A673 (cell line): ENCODE measurements at regions not wholly inside any gene's neighbourhood (a gene's known extent, or its start where the extent isn't known, plus 50 kb on each side); places are given as distances from the start of the nearest gene placed in this dataset.

ENCODE experiments used
- EZH2 ChIP-seq: fragments of 200-600 bp; sonication (generic); IDR thresholded peaks from 2 replicates; pipeline ENCODE4 v1.6.1; 2017; ENCODE audit warnings: borderline replicate concordance, low read depth, mild to moderate bottlenecking, mixed read lengths, antibody characterized with exemption, low read length; ENCODE audit not compliant: poor library complexity, severe bottlenecking
- TF ChIP-seq, protein P1 (sequence below): fragments of 300-800, 200-600 bp; sonication (generic); conservative IDR thresholded peaks from 2 replicates; pipeline ENCODE4 v1.5.1; 2017; ENCODE audit warnings: low read depth, mild to moderate bottlenecking, antibody characterized with exemption, low read length, moderate library complexity, mixed read lengths

DNA sequence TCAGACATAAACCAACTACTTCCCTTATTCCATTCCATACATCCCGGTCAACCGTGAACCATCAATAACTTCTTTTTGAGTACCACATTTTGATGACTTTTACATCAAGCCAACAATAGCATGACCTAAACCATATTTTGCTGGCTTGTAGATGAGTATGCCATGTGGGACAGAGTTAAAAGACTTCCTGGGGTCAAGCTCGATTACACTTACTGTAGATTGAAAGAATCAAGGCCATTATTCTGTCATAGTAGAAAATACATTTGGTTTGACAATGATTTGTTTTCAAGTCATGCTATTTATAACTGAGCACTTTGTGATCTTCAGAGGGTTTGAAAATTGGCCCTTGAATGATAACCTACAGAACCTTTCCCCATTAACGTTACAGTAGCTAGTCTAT lies 1086.9 kb upstream of the PCDH20 start:
- TF ChIP-seq, protein P1, sequence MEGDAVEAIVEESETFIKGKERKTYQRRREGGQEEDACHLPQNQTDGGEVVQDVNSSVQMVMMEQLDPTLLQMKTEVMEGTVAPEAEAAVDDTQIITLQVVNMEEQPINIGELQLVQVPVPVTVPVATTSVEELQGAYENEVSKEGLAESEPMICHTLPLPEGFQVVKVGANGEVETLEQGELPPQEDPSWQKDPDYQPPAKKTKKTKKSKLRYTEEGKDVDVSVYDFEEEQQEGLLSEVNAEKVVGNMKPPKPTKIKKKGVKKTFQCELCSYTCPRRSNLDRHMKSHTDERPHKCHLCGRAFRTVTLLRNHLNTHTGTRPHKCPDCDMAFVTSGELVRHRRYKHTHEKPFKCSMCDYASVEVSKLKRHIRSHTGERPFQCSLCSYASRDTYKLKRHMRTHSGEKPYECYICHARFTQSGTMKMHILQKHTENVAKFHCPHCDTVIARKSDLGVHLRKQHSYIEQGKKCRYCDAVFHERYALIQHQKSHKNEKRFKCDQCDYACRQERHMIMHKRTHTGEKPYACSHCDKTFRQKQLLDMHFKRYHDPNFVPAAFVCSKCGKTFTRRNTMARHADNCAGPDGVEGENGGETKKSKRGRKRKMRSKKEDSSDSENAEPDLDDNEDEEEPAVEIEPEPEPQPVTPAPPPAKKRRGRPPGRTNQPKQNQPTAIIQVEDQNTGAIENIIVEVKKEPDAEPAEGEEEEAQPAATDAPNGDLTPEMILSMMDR, result no peak
- no peak for TF ChIP-seq EZH2
